ENCODE measurements at regions not wholly inside any gene's neighbourhood (a gene's known extent, or its start where the extent isn't known, plus 50 kb on each side); places are given as distances from the start of the nearest gene placed in this dataset.

DNA sequence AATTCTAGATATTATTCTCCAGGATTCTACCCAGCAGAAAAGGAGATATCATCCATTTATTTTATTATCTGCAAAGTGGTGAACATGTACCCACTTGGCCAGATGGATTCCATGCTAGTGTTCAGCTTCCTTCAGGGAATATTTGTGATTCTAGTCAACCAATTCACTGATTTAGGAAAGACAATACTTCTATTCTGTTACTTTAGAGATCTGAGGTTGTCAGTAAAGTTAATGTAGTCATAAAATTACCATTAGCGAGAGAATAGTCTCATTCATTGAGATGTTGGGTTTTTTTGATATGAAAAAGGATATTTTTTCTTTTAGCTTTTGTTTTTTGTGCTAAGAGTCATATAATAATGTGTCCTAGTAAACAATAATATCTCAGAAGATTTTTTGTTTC lies 222.8 kb downstream of the CGGBP1 start:
- TF ChIP-seq ZNF274 (IDR thresholded peaks at IDR 0.05; ENCODE audit: low read depth, low read length) = no peak
- no peak for TF ChIP-seq SUZ12 (IDR thresholded peaks at IDR 0.05; ENCODE audit: extremely low read depth, insufficient read depth, insufficient read length)

All from NT2/D1 (cell line).